Midbrain (tissue), 1 donor: ENCODE measurements at regions not wholly inside any gene's neighbourhood (a gene's known extent, or its start where the extent isn't known, plus 50 kb on each side); places are given as distances from the start of the nearest gene placed in this dataset.

Source experiments
- DNase-seq: peaks from one replicate; lab custom pipeline; 2025; lab: John Stamatoyannopoulos, UW

DNA sequence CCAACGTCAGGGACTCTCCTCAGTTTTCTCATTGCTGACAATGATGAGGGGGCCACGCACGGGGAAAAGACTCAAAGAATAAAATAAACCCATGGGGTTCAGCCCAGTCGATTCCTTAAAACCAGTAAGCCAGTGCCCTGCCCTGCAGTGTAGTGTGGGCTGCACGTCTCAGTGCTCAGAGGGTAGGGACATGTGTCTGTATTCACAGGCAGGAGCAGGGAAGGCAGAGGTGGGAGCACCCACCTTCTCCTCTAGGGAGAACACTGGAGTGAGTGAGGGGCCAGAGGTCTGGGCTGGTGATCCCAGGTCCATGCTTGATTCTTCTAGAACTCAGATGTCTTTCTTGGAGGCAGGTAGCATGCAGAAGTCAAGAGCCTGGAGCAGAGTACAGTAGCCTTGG lies 303.6 kb downstream of the MATN1 start:
- no peak for DNase-seq

DNA sequence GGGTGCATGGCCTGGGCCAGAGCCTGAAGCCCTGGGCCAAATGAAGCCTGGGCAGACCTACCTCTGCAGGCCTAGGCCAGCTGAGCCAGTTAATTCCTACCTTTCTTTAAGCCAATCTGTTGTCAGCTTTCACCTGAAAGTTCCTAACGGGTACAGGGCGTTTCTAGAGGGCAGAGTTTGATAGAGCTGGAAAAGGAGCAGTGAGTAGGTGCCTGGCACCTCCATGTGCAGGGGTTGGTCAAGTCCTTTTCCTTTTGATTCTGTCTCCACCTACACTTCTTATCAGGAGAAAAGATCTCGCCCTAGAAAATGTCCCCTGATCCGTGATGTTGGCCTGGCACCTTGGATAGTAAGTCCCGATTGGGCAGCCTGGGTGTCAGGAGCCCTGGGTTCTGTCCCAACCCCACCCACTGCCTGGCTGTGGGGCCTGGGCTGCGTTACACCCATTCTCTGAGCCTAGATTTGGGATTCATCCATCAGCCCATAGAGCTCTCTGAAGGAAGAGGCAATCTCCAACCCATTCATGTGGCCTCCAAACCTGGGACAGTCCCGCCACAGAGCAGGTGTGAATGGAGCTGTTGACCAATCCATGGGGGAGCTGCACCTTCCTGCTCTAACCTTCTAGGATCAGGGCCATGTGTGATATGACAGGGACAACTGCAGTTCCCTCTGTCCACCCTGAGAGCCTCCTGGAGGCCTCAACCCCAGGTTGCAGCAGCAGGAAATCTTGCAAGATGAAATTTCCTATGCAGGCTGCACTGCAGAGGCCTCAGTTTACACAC lies 304.3 kb downstream of the MATN1 start:
- DNase-seq = no peak

DNA sequence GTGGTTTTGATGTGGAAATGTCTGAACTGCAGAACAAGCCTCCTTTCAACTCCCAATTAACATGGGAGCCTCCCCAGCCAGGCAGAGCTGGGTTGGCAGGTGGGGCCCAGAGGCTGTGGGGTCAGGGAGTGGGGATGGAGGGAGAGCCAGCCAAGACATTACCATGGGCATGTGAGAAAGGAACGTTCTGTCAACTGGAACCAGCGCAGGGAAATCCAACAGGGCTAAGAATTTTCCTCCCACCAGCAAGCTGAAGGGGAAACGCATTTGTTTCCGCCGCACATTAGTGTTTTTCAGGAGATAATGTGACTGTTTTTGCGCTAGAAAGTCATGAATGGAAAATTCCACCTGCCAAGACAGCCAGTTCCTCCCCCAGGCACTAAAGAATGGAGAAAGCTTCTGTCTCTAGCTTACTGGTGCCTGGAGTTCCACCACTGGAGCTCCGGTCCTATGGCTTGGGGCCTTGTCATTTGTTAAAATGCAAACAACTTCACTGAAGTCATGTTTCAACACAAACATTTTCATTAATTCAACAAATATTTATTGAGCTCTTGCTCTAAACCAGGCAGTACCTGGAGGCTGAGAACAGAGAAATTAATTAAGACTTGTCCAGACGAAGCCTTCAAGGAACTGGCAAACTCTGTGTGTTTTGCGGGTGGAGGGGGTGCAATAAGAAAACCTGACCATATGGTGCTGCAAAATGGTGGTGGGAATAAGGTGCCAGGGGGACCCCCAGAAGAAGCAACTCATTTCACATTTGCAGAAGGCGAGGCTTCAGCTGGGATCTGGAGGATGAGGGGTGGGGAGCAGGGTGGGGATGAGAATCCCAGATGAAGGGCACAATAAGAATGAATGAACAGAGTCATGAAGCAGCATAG lies 305.1 kb downstream of the MATN1 start:
- DNase-seq = no peak

DNA sequence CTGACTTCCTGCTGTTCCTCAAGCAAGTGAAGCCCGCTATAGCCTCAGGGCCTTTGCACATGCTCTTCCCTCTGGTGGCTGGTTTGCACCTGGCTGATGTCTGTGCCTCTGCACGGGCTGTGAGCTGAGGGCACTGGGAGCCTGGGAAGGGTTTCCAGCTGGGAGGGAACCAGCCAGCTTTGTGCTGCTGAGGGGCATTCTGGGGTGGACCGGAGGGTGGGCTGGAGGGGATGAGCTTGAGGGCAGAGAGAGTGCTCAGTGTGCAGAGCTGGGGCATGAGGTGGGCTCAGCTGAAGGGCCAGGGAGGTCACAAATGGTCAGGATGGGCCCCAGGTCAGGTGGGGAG lies 305.7 kb downstream of the MATN1 start:
- no peak for DNase-seq

DNA sequence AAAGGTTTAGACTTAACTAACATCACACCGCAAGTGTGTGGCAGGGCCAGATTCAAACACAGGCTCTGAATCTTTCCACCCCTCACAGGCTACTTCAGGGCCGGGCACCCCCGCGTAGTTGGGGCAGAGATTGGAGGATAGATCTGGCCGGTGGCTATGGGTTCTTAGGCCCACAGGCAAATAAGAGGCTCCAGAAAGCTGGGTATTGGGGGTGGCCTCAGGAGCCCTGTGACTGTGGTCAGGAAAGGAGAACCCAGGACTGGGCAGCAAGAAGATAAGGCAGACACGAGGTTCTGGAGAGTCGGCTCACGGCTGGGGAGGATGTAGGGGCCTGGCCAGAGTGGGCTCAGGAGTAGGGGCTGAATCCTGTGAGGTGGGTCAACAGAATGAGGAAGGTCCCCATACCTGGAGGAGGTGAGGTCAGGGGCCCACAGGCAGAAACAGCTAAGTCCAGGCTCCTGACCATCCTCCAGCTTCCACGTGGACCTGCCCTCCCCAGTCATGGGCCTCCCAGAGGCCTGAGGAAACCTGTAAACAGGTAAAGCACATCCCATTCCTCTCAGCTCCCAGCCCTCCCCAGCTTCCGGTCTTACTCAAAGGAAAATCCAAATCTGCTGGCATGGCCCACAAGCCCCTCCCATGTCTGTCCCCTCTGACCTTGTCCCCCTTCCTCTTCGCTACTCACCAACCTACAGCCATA lies 306.2 kb downstream of the MATN1 start:
- no peak for DNase-seq

DNA sequence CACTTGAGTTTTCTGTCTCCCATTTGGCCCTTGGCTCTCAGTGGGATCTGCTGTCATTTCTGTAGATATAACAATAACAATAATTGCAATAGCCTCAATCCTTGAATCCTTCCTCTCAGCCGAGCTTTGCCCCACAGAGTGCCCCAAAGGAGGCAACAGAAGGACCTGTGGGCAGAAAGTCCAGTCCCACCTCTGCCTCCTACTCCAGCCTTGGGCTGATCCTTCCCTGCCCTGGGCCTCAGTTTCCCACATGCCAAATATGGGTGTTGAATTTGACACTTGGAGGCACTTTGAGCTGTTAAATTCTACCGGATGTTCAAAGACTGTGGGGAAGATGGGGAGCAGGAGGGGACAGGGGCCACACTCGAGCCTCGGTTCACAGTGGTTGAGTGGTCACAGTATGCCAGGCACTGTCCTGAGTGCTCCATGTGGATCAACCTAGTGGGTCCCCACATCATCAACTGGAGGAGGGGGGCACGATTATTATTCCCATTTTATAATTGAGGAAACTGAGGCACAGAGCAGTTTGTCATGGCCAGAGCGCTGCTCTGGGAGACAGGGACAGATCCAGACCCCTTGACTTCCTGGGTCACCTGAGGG lies 307.1 kb downstream of the MATN1 start:
- DNase-seq = no peak

DNA sequence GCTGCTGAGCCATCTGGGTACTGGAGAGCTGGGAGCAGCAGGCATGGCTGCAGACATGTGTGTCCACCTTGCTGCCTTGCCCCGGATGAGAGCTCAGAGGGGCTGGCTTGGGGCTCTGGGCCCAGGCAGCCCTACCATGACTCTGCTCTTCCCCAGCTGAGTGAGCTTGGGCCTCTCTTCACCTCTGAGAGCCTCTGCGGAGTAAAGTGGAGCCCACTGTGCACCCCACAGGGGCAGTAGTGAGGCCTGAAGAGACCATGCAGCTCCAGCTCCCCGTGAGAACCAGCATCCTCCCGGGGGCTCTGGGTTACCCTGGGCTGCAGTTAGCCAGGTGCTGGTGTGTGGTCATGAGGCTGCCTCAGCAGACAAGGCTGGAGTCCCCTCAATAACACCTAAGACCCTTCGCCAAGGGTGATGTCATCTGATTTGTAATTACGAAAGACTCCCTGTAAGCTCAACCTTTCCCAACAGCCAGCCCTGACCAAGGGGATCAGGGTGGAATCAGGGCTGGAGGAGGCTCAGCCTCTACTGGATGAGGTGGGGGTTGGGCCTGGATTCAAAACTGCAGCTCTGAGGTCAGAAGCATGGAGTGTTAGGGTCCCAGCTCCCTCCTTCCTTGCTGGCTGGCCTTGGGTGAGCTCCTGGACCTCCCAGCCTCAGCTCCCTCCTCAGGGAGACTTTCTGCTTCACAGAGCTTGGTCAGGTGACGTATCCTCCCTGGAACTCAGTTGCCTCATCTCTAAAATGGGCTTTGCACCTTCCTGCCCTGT lies 308.0 kb downstream of the MATN1 start:
- no peak for DNase-seq

DNA sequence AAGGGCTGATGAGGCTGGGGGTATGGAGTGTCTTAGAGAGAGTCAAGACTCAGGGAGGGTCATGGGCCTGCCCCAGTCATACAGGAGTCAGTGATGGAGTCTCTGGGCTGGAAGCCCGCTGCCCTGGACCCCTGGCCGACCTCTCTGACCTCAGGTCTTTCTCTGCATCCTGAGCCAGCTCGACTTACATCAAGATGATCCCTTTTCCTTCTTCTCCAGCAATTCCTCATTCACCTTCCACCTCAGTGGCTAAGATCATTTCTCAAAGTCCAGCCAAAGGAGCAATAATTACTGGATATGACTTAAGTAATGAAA lies 308.6 kb downstream of the MATN1 start:
- no peak for DNase-seq

DNA sequence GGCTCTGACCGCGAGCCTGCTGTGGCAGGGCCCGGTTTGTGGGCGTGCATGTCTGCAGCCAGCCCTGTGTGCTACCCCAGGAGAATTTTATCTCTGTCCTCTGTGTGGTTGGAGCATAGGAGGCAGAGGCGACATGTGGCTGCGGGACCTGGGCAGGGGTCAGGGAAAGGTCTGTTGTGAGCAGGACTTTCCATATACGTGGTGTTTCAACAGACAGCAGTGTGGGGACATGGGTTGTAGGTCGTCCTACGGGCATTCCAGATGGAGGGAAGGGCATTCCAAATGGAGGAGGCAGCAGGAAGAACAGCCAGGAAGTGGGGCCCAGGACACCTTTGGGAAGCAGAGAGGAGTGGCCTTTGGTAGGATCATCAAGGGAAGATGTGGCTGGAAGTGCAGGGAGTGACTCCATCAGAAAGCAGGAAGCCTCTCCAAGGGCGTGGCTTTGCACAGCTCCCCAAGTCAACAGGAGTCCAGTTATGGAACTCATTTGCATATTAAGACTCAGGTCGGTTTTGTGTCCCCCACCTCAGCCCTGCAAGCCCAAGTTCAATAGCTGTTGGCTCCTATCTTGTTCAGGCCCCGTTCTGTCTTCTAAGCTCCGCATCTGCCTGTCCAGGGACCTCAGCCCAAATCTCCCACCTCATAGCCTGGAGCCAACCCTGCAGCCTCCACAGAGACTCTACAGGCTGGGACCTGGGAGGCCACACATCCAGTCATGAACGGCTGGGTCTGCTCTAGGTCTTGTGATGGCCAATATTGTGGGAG lies 309.1 kb downstream of the MATN1 start:
- DNase-seq = no peak

DNA sequence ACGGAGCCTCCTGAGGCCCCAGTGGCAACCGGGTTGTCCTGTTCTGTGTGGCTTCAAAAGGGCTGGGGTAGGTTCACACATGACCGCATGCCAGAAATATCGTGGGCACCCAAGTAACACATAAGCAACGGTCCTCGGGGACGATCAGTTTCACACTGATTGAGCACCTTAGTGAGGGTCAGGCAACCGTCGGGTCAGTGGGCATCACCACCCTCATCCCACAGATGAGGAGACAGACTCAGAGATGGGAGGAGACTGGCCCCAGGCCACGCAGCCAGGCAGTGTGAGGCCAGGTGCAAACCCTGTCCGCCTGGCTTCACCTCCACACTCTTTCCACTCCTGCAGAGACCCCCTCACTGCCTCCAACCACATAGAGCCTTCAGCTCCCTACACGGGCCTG lies 309.8 kb downstream of the MATN1 start:
- DNase-seq = no peak

DNA sequence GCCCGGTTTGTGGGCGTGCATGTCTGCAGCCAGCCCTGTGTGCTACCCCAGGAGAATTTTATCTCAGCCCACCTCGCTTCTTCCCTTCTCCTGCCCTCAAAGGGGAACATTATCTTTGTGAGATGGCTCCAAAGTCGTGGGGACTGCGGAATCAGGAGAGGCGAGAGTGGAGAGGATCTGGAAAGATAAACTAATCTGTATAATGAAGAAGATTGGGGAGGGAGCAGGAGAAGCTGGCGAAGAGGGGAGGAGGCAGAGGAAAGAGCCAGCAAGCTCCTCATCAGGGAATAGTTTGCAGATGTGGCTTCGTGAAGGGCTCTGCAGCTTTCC lies 310.3 kb downstream of the MATN1 start:
- DNase-seq = no peak

DNA sequence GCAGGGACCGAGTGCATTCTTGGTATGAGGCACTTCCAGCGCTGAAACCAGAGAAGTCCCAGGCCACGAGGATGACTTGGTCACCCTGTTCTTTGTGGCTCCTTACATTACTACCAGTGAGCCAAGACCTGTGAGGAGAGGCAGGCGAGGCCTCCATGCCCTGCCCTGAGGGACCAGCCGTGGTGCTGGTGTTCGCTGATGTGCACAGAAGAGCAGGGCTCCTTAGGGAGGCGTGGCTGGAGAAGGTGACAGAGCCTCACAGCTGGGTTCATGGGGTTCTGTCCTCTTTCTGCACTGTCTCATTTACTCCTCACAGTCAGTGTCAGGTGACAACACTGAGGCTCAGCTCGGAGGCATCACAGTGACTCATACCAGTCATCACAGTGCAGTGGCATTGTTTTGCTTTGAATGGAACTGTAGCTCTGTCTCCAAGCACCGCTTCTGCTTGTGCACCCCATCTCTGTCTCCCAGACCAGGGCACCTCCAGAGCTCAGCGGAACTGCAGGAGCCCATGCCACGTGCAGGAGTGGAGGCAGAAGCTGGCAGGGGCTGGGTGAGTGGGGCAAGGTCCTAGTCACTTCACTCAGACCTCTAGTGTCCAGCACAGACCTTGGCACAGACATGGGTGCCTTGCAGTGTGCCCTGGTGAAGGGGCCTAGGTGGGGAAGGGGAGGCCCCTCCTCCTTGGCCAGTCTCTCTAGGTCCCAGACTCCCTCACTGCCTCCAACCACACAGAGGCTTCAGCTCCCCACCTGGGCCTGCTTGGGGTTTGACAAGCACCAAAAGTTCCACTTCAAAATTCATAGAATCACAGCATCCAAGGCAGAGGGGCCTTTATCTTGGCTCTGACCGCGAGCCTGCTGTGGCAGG lies 310.9 kb downstream of the MATN1 start:
- no peak for DNase-seq

DNA sequence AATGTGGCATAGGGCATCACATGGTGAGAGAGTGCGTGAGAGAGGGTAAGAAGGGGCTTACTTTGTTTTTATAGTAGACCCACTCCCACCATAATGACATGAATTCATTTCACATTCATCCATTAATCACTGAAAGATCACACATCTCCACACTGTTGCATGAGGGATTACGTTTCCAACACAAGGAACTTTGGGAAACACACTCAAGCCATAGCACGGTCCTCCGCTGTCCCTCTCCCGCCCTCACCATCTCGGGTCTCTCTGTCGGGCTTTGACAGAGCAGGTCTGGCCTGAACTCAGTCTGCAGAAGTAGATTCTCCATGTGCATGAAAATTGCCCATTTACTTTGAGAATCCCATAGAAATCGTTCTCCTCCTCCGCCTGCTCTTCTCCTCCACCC lies 312.2 kb downstream of the MATN1 start:
- DNase-seq = no peak

DNA sequence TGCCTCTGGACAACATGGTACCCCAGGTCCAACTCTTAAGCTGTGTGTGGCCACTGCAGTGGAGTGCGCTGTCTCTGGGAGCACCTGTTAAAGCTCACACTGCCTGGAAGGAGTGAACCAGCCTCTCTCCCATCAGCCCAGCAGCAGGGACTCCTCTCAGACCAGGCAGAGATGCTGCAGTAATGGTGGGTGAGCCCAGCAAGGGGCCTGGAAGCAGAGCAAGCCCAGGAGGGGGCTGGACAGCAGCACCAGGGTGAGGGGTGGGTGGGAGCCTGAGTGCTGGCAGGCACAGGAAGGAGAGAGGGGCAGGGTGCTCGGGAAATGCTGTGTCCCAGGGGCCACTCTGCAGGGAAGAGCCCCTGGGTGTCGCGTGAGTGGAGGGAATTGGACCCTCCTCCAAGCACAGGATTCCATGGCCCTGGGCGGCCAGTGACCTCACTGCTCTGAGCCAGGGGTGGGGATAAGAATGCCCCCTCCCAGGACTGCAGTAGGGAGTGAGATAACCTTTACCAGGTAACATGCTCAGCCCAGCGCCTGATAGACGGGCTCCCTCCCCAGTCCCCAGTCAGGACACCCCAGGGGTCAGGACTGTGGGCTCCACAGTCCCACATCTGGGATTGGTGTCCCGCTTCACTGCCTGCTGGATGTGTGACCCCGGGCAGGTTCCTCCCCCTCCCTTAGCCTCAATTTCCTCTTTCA lies 313.1 kb downstream of the MATN1 start:
- DNase-seq = no peak

DNA sequence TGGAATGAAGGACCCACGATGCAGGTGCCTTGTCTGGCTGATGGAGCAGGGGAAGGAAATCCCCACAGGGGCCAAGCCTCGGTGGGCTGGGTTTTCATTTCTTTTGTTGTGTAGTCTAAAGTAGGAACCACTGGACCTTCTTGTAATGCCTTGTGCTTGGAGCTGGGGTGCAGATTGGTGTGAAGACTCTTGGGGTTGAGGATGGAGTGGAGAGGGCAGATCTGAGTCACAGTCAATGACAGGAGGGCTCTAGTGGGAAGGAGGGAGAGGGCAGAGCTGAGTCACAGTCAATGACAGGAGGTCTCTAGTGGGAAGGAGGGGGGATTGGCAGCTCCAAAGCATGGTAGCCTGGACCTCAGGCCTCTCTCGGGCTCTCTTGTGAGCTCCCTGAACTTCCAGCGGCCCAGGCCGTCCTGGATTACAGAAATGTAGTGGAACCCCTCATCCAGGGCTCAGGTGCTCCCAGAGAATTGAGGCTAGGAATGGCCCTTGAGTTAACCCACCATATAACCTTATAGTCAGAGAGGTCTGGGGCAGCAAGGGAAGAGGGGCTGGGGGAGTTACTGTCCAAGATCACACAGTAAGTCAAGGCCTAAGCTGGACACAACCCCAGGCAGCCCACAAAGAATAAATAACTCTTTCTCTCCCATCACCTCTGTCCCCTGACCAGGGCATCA lies 313.8 kb downstream of the MATN1 start:
- DNase-seq = no peak

DNA sequence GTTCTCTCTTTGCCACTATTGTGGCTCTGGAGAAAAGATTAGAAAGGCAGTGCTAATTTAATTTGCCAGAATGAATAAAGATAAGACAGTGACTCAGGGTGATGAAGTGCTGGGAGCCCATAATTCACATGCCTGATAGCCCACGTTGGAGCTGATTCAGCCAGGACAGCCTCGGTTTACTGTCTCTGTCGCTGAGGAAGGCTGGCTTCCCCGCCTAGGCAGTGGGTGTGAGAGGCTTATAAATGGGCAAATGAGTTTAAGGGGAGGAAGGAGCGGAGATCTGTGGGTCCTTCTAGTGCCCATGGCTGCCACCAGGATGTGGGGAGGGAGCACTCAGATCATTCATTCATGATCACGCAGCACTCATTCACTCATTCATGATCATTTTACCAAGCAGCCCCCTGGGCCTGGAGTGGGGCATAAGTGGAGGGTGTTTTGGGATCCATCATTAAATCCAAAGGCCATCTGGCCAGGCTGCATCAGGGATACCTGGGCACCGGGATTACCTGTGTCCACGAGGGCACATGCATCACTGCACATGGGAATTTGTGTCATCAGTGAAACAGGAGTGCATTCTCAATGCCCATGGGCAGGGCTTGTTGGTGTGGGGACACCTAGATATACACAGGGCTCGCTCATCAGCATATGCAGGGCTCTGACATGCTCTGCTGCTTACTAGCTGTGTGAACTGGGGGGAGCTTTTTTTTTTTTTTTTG lies 315.4 kb downstream of the MATN1 start:
- no peak for DNase-seq

DNA sequence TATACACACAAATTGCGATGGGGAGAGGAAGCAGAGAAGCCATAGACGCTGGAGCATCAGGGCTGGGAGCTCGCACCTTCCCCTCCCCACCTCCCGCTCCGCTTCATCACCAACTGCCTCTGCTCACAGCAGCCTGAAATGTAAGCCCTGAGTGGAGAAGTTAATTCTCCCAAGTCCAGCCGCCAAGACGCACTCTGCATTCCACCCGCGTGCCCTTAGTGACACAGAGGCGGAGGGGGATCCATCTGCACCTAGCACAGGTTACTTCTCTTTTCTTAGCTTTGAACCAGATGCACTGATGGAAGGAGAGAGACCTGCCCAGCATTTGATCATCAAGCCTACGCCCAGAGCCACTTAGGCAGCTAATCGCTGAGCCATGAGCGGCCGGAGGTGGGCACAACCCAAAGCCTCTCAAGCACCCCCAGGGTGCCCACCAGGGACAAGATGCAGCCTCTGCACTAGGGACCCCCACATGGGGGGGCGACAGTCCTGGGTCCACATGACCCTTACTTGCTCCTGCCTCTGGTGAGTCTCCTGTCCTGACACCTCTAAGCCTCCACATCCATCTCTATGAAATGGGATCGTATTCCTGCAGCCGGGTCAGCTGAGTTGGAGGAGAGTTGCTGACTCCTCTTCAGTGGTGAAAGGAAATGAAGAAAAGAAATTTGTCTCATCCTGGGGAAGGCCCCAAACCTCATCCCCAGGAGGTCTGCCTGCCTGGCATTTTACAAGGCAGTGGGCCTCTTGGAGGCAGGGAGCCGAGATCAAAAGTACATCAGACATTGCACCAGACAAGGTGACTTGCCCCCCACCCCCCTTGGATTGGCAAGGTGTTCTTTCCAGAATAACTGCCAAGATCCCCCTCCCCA lies 316.2 kb downstream of the MATN1 start:
- no peak for DNase-seq
